GM12878 (cell line): ENCODE measurements at regions not wholly inside any gene's neighbourhood (a gene's known extent, or its start where the extent isn't known, plus 50 kb on each side); places are given as distances from the start of the nearest gene placed in this dataset.

Experiments used
- ATAC-seq: fragments of 200-7000 bp; cut with Tn5 transposase; 3 replicates; pipeline ENCODE4 v1.9.1; 2020; ENCODE audit warnings: mild to moderate bottlenecking, moderate library complexity
- BruUV-seq: library from RNA; stranded (reverse); fragments of 400-500 nt; replicated peaks from 2 replicates; lab custom pipeline; 2021; lab: Mats Ljungman, UMichigan
- CTCF ChIA-PET: fragments of 300-600 bp; sonication (Branson Sonifier 250); formaldehyde crosslinking; extraction: SDS; loops from one replicate; lab custom pipeline; 2021; ENCODE audit warnings: inconsistent platforms; lab: Yijun Ruan, JAX
- POLR2A ChIA-PET: fragments of 350-600 bp; formaldehyde crosslinking; extraction: SDS; loops from one replicate; lab custom pipeline; 2021; ENCODE audit warnings: inconsistent platforms; lab: Charles Lee
- RAD21 ChIA-PET: fragments of 300-600 bp; sonication (Branson Sonifier 250); formaldehyde crosslinking; loops from one replicate; lab custom pipeline; 2023; ENCODE audit warnings: antibody characterized with exemption; ENCODE audit not compliant: unreplicated experiment; lab: Charles Lee
- SMC1A ChIA-PET: fragments of 300-600 bp; sonication (Branson Sonifier 250); formaldehyde crosslinking; loops from one replicate; lab custom pipeline; 2023; ENCODE audit not compliant: unreplicated experiment, uncharacterized antibody; lab: Charles Lee
- DNase-seq: peaks from one replicate; pipeline ENCODE4 v3.0.0-alpha.2; 2011; ENCODE audit warnings: low read depth, low spot score
- FAIRE-seq: peaks from 3 replicates; lab custom pipeline; 2011; peaks lifted over from hg19 to GRCh38; lab: Jason Lieb, UNC
- H2AFZ ChIP-seq: 2 replicates; pipeline ENCODE4 v1.6.0; 2011; ENCODE audit warnings: low read depth, low read length, control low read depth; ENCODE audit not compliant: control insufficient read depth
- H3K27ac ChIP-seq: 2 replicates; pipeline ENCODE4 v1.5.1; 2011; ENCODE audit warnings: control low read depth; ENCODE audit not compliant: control insufficient read depth, insufficient read depth
- H3K27me3 ChIP-seq, 2 experiments: replicated peaks in 1 of 2; 2 replicates each; pipeline versions ENCODE4 v1.6.0 to v1.6.1; 2011; ENCODE audit warnings: low read length in 1 of 2; ENCODE audit not compliant: control insufficient read depth in 2 of 2, insufficient read depth in 2 of 2
- H3K36me3 ChIP-seq, 2 experiments: 2 replicates each; pipeline ENCODE4 v1.5.1; 2011; ENCODE audit warnings: low read length in 1 of 2; ENCODE audit not compliant: control insufficient read depth in 2 of 2, insufficient read depth in 2 of 2
- H3K4me1 ChIP-seq: 2 replicates; pipeline ENCODE4 v1.6.1; 2011; ENCODE audit warnings: mild to moderate bottlenecking, low read length, moderate library complexity, mixed read lengths; ENCODE audit not compliant: control insufficient read depth, insufficient read depth
- H3K4me2 ChIP-seq: 2 replicates; pipeline ENCODE4 v1.6.0; 2011; ENCODE audit warnings: control low read depth; ENCODE audit not compliant: control insufficient read depth, insufficient read depth
- H3K4me3 ChIP-seq: fragments of 200-600 bp; sonication (generic); 2 replicates; pipeline ENCODE4 v1.5.1; 2016
- H3K79me2 ChIP-seq: 2 replicates; pipeline ENCODE4 v1.6.0; 2011; ENCODE audit warnings: low read length; ENCODE audit not compliant: control insufficient read depth, insufficient read depth
- H3K9ac ChIP-seq: 2 replicates; pipeline ENCODE4 v1.8.0; 2011; ENCODE audit warnings: low read length, control low read depth, mixed read lengths; ENCODE audit not compliant: control insufficient read depth, insufficient read depth
- H3K9me3 ChIP-seq: replicated peaks from 3 replicates; pipeline ENCODE4 v1.5.1; 2011; ENCODE audit warnings: mild to moderate bottlenecking, low read length; ENCODE audit not compliant: control insufficient read depth, insufficient read depth
- H4K20me1 ChIP-seq: 2 replicates; pipeline ENCODE4 v1.6.0; 2011; ENCODE audit not compliant: control insufficient read depth, insufficient read depth
- BCL11A ChIP-seq: IDR thresholded peaks from 2 replicates; pipeline ENCODE4 v1.6.1; 2011; ENCODE audit warnings: low read depth, low read length
- CTCF ChIP-seq, 3 experiments: IDR thresholded peaks in 2 of 3; conservative IDR thresholded peaks in 1 of 3; 2 replicates each; pipeline ENCODE4 v1.5.1; 2011; ENCODE audit warnings: low read depth in 3 of 3, low read length in 3 of 3, mild to moderate bottlenecking in 3 of 3, control low read depth in 2 of 3, moderate library complexity in 2 of 3, inconsistent platforms in 1 of 3, mixed read lengths in 1 of 3; ENCODE audit not compliant: control insufficient read depth in 2 of 3, insufficient read depth in 1 of 3; ENCODE audit errors: extremely low read depth in 1 of 3
- NR2C1 ChIP-seq: fragments of 450-650 bp; IDR thresholded peaks from 2 replicates; pipeline ENCODE4 v1.6.1; 2017; ENCODE audit warnings: antibody characterized with exemption, mild to moderate bottlenecking, moderate library complexity
- PML ChIP-seq: IDR thresholded peaks from 2 replicates; pipeline ENCODE4 v1.6.1; 2012; ENCODE audit warnings: low read length, inconsistent platforms
- RAD21 ChIP-seq: IDR thresholded peaks from 2 replicates; pipeline ENCODE4 v1.6.1; 2011; ENCODE audit warnings: mild to moderate bottlenecking, low read depth, low read length, moderate library complexity; ENCODE audit not compliant: insufficient read depth
- RCOR1 ChIP-seq: conservative IDR thresholded peaks from 2 replicates; pipeline ENCODE4 v1.6.1; 2012; ENCODE audit warnings: low read depth, low read length, improper control_type of control experiment
- SMC3 ChIP-seq: IDR thresholded peaks from 2 replicates; pipeline ENCODE4 v1.6.1; 2011; ENCODE audit warnings: low read length, improper control_type of control experiment, borderline replicate concordance
- ZNF217 ChIP-seq: fragments of 450-650 bp; IDR thresholded peaks from 2 replicates; pipeline ENCODE4 v1.6.1; 2017; ENCODE audit warnings: antibody characterized with exemption, mild to moderate bottlenecking
- ZNF384 ChIP-seq: IDR thresholded peaks from 2 replicates; pipeline ENCODE4 v1.6.1; 2012; ENCODE audit warnings: low read depth, mild to moderate bottlenecking, low read length, improper control_type of control experiment, borderline replicate concordance
- WGBS: methylation state at CpG from one replicate; pipeline ENCODE4 v1.1.6; 2016; ENCODE audit warnings: low lambda C conversion rate; ENCODE audit not compliant: insufficient replicate concordance, insufficient coverage; ENCODE audit errors: missing lambda C conversion rate; 5-methylcytosine and 5-hydroxymethylcytosine counted together
- in situ Hi-C: fragments of 300-500 bp; cut with MboI; formaldehyde crosslinking; loops from 9 replicates; pipeline ENCODE4 v1.14.3; 2018; ENCODE audit warnings: mixed read lengths
- intact Hi-C: fragments of 100-400 bp; cut with micrococcal nuclease; formaldehyde crosslinking; loops from one replicate; pipeline ENCODE4 v1.14.2; 2022; ENCODE audit not compliant: unreplicated experiment
- TF ChIP-seq, protein P1 (sequence below): fragments of 150-350 bp; IDR thresholded peaks from 2 replicates; pipeline ENCODE4 v1.6.1; 2016; ENCODE audit warnings: low read depth, low read length

DNA sequence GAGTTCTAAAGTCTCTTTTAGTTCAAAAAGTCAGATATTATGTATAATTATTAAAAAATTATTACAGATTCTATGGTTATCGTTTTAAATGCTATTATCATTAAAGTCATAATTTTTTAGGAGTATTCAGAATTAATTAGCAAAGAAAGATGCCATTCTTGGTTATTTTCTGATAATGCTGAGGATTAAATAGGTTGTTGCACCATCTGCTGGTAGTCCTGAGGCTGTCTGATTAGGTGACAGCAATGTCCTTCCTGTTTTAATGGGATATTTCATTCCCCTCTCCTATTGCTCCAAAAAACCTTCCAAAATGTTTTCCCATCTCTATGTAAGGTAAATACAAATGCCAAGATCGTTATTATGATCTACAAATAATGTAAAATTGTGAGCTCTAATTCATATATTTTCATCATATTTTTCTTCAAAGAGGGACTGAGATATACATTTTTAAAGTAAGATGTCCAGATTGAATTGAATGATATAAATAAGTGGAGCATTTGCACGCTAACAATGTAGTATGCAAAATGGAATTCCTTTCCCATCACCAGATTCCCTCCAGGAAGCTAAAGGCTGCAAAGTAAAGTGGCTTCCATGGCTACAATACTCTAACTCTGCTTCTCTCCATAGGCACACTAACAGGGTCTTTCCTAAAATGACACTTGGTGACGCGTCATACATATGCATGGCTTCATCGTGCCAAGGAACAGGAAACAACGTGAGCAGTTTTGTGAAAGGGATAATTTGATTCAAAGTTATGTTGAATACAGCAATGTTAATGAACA lies 58.8 kb upstream of the AKR1E2 start:
- no peaks in the 10 kb centered on the region for H3K36me3 ChIP-seq
- H3K79me2 ChIP-seq, result no peaks in the 10 kb centered on the region
- DNase-seq (no peak), FAIRE-seq (no peak), ATAC-seq (no peak)
- H3K4me3 ChIP-seq, result no peak overlapping the region
- ChIA-PET POLR2A (no interaction called here), RAD21 (interaction anchor here (0.6 to 1.1 kb wide), 2 partner anchors 175 to 1569 kb away, joined by 3 read pairs; no protein-coding TSS in a partner anchor), CTCF (interaction anchor here (0.6 to 1.3 kb wide), 4 partner anchors 36 to 1573 kb away, joined by 3 to 6 read pairs (median 4); no protein-coding TSS in a partner anchor), SMC1A (interaction anchor here (1.2 to 1.6 kb wide), 4 partner anchors 13 to 1572 kb away, joined by 3 to 5 read pairs (median 4); no protein-coding TSS in a partner anchor)
- no peak overlapping the region for H3K9ac ChIP-seq
- no peak overlapping the region for H2AFZ ChIP-seq
- H3K27me3 ChIP-seq, result no peaks in the 10 kb centered on the region
- no peaks in the 10 kb centered on the region for H4K20me1 ChIP-seq
- in situ Hi-C loops (no loop called here), intact Hi-C loops (loop anchor here (2.0 to 5.0 kb wide), 2 partner anchors 1530 to 1574 kb away; no protein-coding TSS in a partner anchor)
- no peak for TF ChIP-seq RCOR1
- TF ChIP-seq ZNF384, result no peak
- TF ChIP-seq PML, result no peak
- TF ChIP-seq BCL11A, result no peak
- TF ChIP-seq, protein P1, sequence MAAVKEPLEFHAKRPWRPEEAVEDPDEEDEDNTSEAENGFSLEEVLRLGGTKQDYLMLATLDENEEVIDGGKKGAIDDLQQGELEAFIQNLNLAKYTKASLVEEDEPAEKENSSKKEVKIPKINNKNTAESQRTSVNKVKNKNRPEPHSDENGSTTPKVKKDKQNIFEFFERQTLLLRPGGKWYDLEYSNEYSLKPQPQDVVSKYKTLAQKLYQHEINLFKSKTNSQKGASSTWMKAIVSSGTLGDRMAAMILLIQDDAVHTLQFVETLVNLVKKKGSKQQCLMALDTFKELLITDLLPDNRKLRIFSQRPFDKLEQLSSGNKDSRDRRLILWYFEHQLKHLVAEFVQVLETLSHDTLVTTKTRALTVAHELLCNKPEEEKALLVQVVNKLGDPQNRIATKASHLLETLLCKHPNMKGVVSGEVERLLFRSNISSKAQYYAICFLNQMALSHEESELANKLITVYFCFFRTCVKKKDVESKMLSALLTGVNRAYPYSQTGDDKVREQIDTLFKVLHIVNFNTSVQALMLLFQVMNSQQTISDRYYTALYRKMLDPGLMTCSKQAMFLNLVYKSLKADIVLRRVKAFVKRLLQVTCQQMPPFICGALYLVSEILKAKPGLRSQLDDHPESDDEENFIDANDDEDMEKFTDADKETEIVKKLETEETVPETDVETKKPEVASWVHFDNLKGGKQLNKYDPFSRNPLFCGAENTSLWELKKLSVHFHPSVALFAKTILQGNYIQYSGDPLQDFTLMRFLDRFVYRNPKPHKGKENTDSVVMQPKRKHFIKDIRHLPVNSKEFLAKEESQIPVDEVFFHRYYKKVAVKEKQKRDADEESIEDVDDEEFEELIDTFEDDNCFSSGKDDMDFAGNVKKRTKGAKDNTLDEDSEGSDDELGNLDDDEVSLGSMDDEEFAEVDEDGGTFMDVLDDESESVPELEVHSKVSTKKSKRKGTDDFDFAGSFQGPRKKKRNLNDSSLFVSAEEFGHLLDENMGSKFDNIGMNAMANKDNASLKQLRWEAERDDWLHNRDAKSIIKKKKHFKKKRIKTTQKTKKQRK, result no peak
- TF ChIP-seq NR2C1, result no peak
- peak; percentile 55; the same call in 1 of the 2 replicates for TF ChIP-seq SMC3
- TF ChIP-seq ZNF217, result no peak
- peak; percentile 55 for TF ChIP-seq RAD21
- peak; percentile 20 to 51 (median 23); a peak in 4 of 6 replicates for TF ChIP-seq CTCF (IDR thresholded peaks at IDR 0.05 in 2 of 3, conservative IDR thresholded peaks at IDR 0.05 in 1 of 3; ENCODE audit: control insufficient read depth in 2 of 3, extremely low read depth in 1 of 3, insufficient read depth in 1 of 3, low read depth in 3 of 3, low read length in 3 of 3)
- 20% methylated on average over 7 of the region's 7 CpGs for WGBS
- no peak overlapping the region for H3K4me2 ChIP-seq
- BruUV-seq, result no TSS peak
- H3K4me1 ChIP-seq, result no peaks in the 10 kb centered on the region
- no peaks in the 10 kb centered on the region for H3K9me3 ChIP-seq
- H3K27ac ChIP-seq, result no peak overlapping the region
